GM19395 (cell line): ENCODE measurements at regions not wholly inside any gene's neighbourhood (a gene's known extent, or its start where the extent isn't known, plus 50 kb on each side); places are given as distances from the start of the nearest gene placed in this dataset.

ENCODE experiments used
- ATAC-seq: cut with Tn5 transposase; IDR thresholded peaks from one replicate; pipeline ENCODE4 v1.9.1; 2021; ENCODE audit warnings: mild to moderate bottlenecking, moderate library complexity; ENCODE audit not compliant: unreplicated experiment

DNA sequence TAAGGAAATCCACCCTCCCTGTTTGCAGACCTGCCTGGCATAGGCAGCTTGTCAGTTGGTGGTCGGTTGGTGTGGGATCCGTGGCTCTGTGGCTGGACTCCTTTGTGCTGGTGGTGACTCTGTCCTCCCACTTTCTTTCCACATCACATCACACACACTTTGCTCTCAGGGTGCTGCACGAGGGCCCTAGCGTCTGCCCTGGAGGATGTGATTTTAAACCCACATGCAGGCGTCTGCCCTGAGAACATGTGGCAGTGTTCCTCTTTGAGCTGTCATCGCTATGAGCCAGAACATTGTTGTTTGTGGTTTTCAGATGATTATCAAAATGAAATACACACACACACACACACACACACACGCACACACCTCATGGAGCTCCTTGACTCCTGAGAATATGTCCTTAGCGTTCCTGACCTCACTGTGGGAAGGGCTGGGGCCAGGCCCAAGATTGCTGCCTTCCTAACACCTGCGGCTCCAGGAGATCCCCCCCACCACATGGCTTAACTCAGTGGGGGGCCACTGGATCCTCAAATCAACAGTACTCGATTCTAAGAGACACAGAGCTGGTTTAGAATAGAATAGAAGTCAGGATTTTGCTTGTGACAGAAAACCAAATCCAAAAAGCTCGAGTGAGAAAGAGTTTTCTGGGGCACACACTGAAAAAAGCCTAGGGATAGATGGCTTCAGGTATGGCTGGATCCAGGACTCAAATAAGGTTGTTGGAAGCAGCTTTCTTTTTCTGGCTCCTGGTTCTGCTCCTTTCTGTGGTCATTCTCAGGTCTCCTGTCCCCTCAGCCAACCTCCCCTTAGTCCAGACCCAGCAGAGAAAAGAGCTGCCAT is 54.8 kb downstream of the RTP5 start:
- no peak for ATAC-seq

DNA sequence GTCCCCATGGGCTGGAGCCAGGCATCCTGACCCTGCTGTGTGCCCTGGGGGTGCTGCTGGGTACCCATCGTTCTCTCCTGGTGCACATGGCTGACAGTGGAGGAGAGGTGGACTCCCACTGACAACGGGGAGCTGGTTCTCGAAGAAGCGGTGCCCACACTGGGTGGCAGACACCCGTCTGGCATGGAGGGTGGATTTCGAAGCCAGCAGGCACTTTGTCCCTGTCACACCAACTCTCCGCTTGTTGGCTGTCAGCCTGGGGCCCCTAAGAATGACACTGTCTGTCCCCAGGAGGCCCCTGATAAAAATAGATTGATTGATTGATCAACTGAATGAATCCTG is 55.4 kb downstream of the RTP5 start:
- no peak for ATAC-seq

DNA sequence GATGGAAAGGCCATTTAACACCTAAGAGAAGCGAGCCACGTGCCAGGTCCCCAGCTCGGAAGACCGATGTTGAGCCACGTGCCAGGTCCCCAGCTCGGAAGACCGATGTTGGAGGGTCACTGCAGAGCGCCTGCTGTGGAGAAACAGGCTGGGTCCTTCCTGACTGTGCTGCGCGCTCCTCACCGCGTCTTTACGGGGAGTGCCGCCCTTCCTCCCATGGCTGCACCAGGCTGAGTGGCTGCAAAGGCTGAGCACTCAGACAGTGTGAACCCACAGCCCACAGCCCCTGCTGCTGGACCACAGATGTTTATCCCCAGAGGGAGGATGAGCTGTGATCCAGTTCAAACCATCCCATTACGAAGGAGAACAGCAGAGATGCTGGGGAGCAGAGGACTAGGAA is 55.7 kb downstream of the RTP5 start:
- ATAC-seq: no peak

DNA sequence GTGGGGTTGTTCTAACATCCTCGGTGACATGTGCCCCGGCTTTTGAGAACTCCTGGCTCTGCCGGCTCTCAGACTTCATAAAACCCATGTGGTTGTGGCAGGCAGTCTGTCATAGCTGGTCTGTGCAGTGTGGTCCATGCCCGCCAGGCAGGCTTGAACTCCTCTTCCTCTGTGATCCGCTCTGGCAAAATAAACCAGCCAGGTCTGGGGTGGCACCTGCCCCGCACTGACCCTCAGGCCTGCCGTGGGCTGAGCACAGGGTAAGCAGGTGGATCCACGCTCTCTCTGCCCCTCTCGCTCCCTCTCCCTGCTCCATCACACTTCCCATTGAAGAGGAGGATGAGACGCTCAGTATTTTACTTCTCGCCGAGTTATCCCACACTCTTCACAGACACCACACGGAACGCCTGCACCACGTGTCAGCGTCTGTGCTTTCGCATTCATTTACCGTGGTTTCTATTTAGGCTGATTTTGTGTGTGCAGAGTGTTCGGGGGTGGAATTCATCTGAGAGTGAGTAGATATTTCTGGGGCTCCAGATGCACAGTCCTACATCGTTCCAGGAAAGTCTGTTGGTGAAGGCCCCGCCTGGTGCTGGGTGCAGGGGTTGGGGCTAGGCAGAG is 56.4 kb downstream of the RTP5 start:
- no peak for ATAC-seq

DNA sequence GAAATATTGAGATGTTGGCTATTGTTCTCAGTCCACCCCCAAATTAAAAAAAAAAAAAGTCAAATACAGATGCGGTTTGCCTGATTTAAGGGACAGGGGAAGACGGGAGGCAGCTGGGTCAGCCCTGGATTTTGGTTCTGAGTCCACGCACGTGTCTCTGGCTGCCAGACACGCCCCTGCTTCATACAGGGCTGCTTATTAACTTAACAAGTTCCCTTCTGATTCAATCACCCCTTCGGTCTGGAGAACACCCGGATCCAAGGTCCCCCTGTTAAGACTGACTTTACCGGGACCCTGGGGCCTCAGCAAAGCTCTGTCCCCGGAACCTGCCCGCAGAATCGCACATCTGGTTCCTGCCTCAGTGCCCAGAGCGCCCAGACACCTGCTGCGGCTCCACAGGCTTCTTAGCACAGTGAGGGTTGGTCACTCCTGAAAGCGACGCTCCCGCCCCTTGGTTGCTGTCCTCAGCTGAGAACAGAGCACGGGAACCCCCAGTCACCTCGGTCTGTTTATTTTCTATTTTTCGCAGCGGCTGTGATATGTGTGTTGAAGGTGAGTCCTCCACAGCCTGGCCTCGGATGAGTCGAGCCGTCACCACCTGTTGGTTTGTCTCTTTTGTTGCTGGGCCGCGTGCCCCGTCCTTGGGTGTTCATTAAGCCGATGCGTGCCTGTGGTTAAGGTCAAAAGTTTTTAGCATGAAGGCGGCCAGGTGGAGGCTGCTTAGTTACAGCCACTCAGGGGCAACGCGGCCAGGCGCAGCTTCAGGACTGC is 57.2 kb downstream of the RTP5 start:
- ATAC-seq: no peak

DNA sequence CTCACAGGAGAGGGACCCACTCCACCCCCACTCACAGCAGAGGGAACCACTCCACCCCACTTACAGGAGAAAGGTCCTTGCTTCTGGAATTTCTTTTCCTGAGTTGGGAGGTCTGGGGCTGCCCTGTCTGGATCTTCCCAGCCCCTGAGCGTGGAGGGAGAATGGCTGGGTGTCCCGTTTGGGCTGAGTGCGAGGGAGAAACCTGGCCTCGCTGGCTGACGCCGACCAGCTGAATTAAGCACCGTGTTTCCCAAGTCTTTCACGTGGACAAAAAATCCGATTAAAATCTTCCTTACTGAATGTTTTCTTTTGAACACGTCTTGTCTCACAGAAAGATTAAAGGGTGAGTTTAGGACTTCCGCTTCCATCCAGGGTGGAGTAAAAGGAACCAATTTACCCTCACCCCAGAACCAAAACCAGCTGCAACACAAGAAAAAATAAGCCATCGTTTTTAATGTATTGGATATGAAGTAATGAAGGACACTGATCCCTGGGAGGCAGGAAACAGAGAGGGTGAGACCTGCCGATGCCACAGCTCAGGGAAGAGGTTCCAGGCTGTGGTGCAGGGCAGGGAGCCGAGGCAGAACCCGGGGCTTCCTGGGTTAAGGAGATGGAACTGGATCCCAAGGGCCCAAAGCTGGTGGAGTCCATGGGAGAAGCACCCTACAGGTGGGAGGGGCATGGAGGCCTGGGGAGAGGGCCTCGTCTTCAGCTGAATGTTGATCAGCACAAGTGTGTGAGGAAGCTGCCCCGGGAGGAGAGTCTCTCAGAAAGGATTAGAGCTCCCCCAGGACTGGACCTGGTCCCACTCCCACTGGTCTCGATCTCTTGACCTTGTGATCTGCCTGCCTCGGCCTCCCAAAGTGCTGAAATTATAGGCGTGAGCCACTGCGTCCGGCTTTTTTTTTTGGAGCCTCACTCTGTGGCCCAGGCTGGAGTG is 60.3 kb downstream of the RTP5 start:
- no peak for ATAC-seq

DNA sequence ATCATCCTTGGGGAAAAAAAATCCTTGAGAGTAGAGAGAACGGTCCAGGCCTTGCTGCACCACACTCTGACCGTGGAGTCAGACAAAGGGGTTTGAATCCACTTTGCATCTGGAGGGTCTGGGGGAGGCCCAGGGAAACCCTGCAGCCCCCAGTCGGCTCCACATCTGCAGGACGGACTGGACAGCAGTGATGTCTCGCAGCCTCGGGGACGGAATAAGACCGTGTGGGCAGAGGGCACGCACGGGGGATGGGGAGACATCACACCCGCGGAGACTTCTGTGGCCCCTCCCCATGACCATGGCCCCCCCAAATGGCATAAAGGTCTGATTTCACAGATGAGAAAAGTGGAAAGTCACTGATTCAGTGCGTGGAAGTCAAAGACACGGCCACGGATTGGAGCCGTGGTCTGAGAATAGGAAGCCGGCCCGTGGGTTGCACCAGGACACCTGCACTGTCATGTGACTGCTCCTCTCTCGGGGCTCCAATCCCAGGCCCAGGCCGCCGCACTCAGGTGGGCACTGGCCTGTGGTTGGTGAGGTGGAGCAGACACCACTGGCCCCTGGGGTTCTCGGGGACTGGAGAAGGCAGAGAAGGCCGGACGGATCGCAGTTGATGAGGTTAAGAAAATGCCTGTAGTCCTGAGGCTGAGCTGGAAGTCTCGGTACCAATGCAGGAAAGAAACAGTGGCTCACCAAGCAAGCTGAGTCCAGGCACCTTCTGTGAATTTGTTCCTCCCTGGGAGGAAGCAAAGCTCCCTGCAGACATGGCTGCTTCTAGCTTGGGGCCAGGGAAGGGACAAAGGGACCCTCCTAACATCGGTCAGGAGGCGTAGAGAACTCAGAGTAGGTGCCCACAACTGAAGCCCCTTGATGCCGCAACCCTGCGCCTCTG is 61.8 kb downstream of the RTP5 start:
- ATAC-seq: no peak

DNA sequence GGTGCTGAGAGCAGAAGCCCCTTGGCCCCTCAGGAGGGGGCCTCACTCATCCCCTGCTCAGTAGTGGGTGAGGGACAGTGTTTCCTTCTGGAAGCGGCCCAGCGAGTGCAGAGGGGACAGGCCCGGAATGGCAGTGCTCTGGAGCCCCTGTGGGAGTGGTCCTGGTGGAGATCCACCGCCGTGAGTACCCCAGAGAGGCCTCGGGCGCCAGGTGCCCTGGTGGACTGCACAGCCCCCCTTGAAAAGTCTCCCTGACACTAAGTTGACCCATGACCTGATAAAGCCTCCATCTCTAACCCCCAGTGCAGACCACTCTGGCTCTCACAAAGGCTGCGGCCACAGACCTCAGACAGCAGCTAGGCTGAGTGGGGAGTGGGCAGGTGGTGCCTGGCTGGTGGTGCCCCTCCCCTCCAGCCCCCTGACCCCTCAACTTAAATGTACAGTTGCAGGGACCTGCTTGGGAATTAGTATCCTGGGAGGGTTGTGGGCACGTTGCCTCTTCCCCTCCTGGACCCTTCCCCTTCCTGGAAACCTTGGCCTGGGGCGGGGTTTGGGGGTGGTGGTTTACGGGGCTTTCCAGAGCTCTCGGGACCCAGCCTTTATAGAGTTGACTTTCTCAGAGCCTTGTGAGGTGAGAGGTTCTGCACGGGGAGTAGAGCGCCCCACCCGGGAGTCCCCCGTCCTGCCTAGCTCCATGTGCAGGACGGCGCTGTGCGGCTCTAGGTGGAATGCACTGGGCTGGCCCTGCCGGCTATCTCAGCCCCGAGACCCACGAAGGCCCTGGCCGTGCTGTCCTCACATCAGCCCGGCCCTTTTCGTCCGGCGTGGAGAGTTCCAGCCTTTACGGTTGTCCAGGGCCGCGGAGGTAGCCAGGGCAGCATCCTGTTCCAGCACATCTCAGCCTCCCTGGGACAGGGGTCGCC is 62.7 kb downstream of the RTP5 start:
- no peak for ATAC-seq

DNA sequence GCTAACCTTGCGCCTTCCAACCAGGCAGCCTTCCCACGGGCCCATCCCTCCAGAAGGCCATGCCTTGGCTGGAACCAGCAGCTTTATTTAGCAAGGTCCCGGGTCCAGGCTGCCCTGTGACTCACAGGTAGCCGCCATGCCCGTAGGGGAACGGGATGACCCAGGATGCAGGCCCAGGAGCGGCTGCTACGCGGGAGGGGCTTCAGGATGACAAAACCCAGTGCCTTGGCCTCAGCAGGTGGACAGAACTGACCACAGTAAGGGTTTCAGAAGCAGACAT is 63.3 kb downstream of the RTP5 start:
- ATAC-seq: no peak

DNA sequence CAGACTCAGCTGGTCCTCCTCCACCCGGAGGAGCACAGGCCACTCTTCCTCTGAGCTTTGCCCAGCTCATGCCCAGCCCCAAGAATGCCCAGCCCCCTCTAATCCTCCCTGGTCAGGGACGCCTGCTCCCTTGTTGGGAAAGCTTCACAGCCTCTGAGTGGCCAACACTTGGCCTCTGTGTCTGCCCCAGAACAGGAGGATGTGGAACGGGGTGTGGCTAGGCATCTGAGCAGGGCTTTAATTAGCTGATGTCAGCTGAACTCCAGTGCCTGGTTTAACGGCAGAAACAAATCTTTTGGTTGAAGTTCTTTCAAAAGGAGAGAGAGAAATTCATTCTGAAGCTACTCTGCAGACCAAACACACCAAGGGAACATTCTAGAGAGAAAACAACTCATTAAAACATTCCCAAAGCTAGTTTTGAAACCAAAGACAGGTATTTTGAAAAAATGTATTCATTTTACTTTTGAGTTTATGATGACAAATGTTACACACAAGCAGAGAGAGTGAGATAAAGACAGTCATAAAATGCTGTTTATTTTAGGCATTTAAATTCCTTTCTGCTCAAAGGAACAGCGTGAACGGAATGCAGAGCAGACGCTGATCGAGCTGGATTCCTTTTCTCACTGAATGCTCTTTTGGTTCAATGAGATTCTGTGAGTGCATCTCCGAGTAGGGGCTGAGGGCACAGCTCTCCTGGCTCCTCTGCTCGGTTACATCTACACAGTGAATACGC is 63.8 kb downstream of the RTP5 start:
- ATAC-seq: no peak

DNA sequence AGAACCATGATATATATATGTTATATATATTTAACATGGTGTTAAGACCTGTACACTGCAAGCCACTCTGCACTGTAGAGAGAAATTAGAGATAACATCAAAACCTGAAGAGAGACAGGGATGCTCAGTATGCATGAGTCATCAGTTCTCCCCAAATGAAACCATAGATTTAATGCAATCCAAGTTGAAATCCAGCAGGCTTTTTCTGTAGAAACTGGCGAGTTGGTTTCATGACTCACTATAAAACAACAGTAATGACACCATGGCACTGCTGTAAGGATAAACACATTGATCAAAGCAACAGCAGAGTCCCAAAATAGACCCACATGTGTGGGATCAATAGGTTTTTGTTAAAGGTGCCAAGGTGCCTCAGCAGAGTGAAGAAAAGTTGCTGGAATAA is 65.8 kb downstream of the RTP5 start:
- no peak for ATAC-seq

DNA sequence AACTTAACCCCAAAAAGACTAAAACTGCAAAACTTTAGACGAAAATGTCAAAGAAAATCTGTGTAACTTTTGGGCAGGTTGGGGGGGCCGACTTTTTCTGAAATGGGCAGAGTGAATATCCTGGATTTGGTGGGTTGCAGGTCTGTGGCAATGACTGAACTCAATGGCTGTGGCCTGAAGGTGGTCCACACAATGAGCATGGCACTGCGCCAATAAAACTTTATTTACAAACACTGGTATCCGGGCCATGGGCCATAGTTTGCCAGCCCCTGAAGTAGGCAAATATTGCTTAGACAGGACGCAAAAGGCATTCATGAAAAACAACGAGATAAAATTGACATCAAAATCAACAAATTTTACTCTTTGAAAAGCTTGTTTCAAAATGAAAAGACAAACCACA is 66.2 kb downstream of the RTP5 start:
- no peak for ATAC-seq

DNA sequence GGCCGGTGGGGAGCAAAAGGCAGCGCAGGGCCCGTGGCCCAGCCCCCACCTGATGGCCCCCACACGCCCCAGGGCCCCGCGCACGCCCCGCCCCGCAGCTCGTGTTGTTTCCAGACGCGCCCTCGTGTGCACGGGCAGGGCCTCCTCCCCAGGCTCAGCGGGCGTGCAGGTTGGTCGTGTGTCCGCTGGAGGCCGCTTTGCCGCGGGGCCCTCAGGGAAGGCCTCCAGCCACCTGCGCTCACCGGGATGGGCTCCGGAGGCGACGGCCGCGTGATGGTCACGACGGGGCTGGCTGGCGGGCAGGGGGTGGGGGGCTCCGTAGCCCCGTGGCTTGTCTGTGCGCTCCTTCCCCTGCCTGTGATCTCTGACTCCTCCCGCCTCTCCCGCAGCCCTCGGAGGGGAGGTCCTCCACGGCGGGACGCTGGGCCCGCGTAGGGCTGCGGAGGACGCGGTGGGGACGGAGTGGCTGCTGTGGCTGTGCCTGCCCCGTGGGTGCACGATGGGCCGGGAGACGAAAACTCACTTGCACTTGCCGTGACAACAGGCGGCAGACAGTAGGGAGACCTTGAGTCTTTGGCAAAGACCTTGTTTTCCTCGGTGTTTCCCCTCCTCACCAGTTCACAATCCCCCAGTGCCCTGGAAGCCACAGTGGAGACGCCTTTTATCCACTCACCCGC is 67.1 kb downstream of the RTP5 start:
- ATAC-seq: no peak

DNA sequence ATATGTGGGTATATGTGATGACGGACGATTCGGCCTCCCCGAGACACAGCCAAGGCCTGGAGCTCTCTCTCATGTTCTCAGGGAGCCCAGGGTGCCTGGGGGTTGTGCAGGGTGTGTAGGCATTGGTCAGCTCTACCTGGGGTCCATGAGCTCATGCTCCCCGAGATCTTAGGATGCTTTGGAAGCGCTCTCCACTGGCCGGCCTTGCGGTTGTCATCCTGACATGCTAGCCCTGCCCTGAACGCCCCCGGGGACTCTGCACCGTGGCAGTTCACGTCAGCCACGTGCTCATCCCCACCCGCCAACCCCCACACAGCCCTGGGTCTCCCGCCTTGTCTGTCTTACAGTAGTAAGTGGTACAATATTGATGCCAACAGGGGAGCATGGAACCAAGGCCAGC is 67.8 kb downstream of the RTP5 start:
- ATAC-seq: no peak

DNA sequence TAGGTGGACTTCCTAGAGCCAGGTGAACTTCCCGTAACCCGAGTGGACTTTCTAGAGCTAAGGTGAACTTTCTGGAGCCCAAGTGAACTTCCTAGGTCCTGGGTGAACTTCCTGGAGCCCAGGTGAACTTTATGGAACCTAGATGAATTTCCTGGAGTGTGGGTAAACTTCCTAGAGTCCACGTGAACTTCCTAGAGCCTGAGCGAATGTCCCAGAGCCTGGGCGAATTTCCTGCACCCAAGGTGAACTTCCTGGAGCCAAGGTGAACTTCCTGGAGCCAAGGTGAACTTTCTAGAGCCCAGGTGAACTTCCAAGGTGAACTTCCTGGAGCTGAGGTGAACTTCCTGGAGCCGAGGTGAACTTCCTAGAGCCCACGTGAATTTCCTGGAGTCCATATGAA is 70.0 kb downstream of the RTP5 start:
- no peak for ATAC-seq

DNA sequence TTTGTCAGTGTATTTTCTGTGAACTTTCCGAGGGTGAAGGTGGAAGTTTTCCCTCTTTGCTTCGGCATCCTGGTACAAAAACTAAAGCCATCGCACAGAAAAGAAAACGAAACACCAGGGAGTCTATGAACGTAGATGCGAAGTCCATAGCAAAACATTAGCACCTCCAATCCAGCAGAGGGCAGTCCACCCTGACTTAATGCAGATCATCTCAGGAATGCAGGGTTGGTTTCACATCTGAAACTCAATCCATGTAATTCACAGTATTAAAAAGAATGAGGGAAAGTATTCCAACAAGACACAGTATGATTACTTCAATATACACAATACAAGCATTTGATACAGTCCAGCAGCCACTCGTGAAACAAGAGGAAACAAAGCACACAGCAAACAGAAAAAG is 70.8 kb downstream of the RTP5 start:
- ATAC-seq: no peak

DNA sequence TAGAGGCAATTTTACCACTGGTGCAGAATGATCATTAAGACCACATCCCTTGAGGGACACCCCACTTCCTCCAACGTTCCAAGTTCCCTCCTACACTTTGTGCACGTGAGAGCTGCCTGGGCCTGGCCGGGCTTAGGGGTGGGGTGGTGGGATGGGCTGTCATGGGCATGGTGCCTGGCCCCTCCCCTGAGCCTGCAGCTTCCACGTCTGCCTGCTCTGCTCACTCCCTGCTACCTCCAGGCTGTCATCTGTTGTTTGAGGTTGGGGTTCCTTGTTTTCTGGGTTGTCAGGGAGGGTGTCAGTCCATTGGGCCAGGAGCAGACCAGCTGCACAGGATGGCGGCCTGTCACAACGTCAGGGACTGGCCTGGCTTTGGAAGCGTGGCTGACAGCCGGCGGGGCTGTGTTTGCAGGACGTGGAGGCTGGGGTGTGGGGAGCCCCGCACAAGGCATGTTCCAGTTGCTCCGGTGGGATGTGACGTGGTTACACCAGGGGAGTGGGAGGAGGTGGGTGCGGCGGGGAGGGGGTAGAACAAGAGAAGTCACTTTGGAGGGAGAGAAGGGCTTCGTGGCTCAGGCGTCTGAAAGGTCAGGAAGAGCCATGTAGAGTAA is 72.3 kb downstream of the RTP5 start:
- no peak for ATAC-seq
